Bronchial epithelial cell (primary cell): ENCODE measurements at regions not wholly inside any gene's neighbourhood (a gene's known extent, or its start where the extent isn't known, plus 50 kb on each side); places are given as distances from the start of the nearest gene placed in this dataset.

ENCODE experiments used
- DNase-seq: peaks from one replicate; pipeline ENCODE4 v3.0.0-alpha.2; 2010; ENCODE audit warnings: low read depth
- FAIRE-seq: peaks from 2 replicates; lab custom pipeline; 2011; peaks lifted over from hg19 to GRCh38; lab: Jason Lieb, UNC
- H3K27me3 ChIP-seq: 2 replicates; pipeline ENCODE4 v1.5.1; 2011; ENCODE audit warnings: low read length; ENCODE audit not compliant: control insufficient read depth, insufficient read depth
- H3K36me3 ChIP-seq: 2 replicates; pipeline ENCODE4 v1.5.1; 2011; ENCODE audit warnings: low read length; ENCODE audit not compliant: control insufficient read depth, insufficient read depth
- H3K4me3 ChIP-seq: 2 replicates; pipeline ENCODE4 v1.5.1; 2011; ENCODE audit warnings: mild to moderate bottlenecking, low read depth, low read length, control low read depth
- CTCF ChIP-seq: IDR thresholded peaks from 2 replicates; pipeline ENCODE4 v1.5.1; 2011; ENCODE audit warnings: mild to moderate bottlenecking, moderate library complexity, low read length, control low read depth, inconsistent platforms; ENCODE audit not compliant: insufficient read depth, severe bottlenecking

- no peak for DNase-seq
- no peak for FAIRE-seq
- Histone ChIP-seq H3K27me3 (no peaks in the 10 kb centered on the region), H3K36me3 (no peaks in the 10 kb centered on the region), H3K4me3 (no peak overlapping the region)
- no peak for TF ChIP-seq CTCF
Measured at GRCh38 chr1:81437213-81437612, 363.5 kb upstream of the ADGRL2 start.

GRCh38 chr1:81435175-81435574 is 365.6 kb upstream of the ADGRL2 start:
- TF ChIP-seq CTCF: no peak
- H3K27me3 ChIP-seq: no peaks in the 10 kb centered on the region
- no peak for DNase-seq
- H3K4me3 ChIP-seq: no peak overlapping the region
- no peak for FAIRE-seq
- H3K36me3 ChIP-seq: no peaks in the 10 kb centered on the region

- DNase-seq: no peak
- no peaks in the 10 kb centered on the region for H3K36me3 ChIP-seq
- FAIRE-seq: peak; percentile 28
- TF ChIP-seq CTCF: no peak
- H3K4me3 ChIP-seq: no peak overlapping the region
- no peaks in the 10 kb centered on the region for H3K27me3 ChIP-seq
Measured at GRCh38 chr1:81433676-81434075, 367.1 kb upstream of the ADGRL2 start.

- no peak for TF ChIP-seq CTCF
- H3K4me3 ChIP-seq: no peak overlapping the region
- no peak for FAIRE-seq
- H3K27me3 ChIP-seq: no peaks in the 10 kb centered on the region
- DNase-seq: no peak
- no peaks in the 10 kb centered on the region for H3K36me3 ChIP-seq
Measured at GRCh38 chr1:81432654-81433109, 368.1 kb upstream of the ADGRL2 start.

- no peak for FAIRE-seq
- no peak for DNase-seq
Measured at GRCh38 chr1:81432059-81432458, 368.7 kb upstream of the ADGRL2 start.

More at GRCh38 chr1:81432059-81432458, 368.7 kb upstream of the ADGRL2 start:
- no peak for TF ChIP-seq CTCF
- no peak overlapping the region for H3K4me3 ChIP-seq
- no peaks in the 10 kb centered on the region for H3K36me3 ChIP-seq
- no peaks in the 10 kb centered on the region for H3K27me3 ChIP-seq
